Fibroblast of gingiva (primary cell): ENCODE measurements at regions not wholly inside any gene's neighbourhood (a gene's known extent, or its start where the extent isn't known, plus 50 kb on each side); places are given as distances from the start of the nearest gene placed in this dataset.

Experiments used
- DNase-seq: peaks from one replicate; pipeline ENCODE4 v3.0.0-alpha.2; 2011; ENCODE audit warnings: low read depth

DNA sequence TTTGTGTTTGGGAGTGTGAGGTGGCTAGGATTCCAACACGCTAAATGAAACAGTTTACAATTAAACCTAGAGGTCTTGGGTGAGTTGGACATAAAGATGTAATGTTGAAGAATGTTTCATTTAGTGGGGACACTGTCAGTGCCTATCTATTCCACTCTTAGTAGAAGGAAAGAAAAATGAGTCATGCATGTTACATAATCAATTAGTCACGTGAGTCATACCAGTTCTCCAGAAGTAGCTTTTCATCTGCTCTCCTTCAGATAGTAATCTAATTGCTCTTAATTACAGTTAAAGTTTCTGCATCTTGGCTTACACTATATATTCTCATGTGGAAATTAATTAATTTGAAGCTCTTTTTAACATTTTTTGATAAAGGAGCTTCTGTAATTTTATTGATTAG lies 115.7 kb upstream of the P2RY1 start:
- DNase-seq, result peak; percentile 8

DNA sequence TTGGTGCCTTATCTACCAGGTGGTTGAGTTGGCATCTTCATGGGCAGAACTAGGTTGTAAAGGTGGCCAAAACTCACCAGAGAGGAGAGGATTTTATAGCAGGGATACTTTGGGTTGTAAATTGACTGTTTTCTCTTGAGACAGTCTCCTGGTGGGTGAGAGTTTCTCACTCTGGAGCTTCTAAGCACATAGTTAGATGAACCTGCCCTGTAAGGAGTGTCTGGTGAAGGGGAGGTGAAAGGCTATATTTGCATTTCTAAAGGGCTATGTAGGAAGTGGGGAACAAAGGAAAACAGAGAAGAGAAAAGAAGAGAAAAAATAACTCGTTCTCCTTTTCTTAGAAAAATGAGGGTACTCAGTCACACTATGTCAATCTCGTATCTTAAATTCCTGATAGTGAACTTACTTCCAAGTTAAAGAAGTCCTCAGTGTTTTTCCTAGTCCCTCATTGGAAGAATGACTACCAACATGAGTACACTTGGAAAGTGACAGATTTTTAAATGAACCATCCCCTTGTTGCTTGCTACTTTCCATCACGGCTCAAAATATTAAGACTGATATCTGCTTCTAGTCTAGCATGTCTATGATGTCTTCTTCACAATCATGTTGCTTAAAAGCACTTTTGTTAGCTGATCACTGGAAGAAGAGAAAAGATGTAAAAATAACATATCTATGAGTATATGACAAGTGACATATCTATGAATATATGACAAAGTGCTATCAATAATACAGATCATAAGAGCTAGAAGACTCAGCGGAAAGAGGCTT lies 113.8 kb upstream of the P2RY1 start:
- DNase-seq, result no peak

DNA sequence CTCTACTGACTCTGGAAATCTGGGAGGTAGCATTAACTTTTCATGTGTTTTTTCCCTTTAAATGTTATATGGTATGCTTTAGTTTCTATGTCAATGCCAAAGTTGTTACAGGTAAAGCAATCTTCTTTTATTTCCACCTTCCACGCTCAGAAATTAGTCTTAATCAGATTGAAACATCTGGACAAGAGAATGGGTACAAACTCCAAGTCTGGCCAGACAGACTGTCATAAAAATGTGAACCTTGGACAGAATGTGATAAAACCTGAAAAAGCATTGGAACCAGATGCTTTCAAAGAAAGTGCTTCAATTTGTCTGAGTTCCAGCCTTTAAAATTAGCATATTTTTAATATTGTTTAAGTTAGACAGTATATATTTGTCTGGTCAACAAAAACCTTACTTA lies 110.7 kb upstream of the P2RY1 start:
- no peak for DNase-seq

DNA sequence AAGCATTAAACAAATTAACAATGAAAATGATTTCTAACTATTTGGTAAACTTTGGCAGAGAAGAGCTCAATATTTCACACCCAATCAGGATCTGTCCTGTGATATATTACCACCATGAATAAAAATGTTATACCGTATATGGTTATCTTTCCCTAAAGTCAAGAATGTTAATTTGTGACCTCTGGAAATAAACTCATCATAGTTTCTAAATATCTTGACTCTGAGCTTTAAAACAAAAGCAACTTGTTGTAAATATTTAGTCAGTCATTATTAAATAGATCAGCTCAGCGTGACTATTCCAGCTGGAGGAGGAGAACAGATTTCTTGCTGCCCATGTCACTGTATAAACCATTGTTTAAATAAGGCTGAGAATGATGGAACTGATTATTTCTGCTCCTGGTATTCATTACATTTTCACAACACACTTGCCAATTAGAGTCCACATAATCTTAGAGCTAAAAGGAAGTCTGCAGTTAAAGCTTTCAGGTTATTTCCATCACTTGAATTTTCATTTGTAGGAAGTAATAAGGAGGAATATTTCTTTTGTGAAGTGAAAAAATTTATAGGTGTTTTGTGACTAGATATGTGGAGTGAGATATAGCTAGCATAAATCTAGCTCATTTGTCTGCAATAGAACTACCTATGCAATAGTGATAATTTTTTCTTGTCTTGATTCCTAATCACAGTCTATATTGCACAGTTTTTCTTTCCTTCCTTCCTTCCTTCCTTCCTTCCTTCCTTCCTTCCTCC lies 106.5 kb upstream of the P2RY1 start:
- DNase-seq, result peak; percentile 49

DNA sequence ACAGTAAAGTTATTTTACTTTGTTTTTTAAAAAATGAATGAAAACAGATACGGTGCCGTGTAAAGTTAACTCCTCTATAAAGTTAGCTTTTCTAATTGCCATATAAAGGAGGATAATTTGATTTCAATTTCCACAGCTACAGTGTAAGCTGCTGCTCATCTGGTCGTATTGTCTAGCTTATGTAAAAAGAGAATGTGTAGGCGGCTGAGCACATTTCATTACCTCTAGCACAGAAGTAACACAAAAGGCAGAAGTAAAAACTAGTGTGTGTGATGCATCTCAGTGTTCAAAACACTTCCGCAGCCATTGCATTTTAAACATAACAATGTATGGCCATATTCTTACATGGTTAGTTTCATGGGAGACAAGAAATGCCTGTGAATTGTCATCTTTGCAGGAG lies 105.0 kb upstream of the P2RY1 start:
- DNase-seq, result no peak

DNA sequence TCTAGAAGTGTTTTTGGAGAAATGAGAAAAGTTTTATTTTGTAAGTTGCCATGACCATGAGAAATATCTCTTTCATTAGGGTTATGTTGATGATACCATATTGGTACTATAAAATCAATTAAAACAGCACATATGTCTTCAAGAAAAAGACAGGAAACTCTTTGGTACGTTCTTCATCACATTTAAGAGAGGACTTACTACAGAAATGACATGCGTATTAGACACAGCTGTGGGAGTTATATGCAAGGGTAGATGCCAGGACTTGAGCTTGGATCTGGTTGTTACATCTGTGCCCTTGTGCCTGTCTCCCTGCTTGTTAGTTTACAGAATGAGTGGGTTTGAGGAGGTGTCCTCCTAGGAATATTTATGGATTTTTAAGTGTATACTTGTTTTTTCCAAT lies 103.4 kb upstream of the P2RY1 start:
- DNase-seq, result no peak

DNA sequence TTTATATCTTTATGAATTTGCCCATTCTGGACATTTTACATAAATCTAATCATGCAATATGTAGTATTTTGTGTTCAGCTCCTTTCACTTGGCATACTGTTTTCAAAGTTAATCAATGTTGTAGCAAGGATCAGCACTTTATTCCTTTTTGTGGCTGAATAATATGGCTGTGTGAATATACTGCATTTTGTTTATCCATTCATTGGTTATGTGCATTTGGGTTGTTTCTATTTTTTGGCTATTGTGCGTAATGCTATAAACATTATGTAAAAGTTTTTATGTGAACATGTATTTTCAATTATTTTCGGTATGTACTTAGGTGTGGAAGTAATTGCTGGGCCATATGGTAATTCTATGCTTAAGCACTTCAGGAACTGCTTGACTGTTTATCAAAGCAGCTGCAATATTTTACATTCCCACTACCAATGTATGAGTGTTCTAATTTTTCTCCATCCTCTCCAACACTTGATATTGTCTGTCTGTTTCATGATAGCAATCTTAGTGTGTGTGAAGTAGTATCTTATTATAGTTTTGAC lies 101.3 kb upstream of the P2RY1 start:
- DNase-seq, result no peak

DNA sequence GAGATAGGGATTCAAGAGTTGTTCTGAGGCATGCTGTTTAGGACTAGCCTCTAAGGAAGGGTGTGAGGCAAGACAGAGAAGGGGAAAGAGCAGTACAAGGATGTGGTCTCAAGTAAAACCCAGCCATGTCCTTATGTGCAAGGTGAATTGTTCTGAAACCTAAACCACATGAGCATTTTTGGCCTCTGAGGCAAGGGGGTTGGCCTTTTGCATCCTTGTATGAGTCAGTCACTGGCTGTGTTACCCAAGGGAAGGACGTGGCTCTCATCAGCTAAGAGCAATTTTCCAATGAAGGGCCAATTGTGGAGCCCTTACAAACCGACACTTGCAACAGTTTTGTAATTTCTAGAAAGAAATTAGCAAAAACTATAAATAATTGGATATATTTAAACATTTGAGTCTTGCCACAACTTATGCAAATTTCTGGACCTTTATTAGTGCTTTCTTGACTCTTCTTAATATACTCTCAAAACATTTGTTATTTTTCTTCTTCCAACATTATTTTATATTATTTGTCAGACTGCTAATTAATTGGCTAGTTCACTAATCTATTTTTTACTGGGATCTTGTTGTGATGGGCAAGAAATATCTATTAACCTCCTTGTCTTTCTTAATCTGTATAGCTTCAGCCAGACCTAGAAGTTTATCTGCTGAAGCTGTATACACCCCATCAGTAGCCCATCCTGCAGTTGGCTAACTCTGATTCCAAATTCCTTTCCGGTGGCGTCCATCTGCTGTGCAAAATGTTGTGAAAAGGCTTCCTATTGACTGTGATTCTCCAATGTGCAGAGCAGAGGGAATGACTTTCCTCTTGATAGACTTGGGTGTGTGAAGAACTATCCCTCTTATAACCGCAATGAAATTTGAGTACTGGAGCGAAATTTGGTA lies 97.7 kb upstream of the P2RY1 start:
- DNase-seq, result peak; percentile 73

DNA sequence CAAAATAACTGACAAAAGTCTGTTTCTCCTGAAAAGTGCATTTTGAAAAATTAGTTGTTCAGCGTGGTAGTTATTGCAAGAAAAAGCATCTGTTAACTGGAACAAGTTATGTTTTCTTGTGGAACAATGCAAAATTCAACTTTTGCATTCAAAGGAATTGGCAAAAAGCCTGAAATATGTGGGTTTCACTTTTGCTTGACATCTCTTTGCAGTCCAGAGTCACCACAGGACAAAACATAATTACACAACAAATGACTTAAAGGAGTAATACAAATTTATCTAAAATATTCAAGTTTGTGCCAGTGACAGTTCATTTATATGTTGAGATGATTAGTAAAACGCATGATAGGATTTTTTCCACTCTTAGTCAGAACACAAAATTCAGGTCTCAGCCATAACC lies 96.3 kb upstream of the P2RY1 start:
- peak; percentile 56 for DNase-seq

DNA sequence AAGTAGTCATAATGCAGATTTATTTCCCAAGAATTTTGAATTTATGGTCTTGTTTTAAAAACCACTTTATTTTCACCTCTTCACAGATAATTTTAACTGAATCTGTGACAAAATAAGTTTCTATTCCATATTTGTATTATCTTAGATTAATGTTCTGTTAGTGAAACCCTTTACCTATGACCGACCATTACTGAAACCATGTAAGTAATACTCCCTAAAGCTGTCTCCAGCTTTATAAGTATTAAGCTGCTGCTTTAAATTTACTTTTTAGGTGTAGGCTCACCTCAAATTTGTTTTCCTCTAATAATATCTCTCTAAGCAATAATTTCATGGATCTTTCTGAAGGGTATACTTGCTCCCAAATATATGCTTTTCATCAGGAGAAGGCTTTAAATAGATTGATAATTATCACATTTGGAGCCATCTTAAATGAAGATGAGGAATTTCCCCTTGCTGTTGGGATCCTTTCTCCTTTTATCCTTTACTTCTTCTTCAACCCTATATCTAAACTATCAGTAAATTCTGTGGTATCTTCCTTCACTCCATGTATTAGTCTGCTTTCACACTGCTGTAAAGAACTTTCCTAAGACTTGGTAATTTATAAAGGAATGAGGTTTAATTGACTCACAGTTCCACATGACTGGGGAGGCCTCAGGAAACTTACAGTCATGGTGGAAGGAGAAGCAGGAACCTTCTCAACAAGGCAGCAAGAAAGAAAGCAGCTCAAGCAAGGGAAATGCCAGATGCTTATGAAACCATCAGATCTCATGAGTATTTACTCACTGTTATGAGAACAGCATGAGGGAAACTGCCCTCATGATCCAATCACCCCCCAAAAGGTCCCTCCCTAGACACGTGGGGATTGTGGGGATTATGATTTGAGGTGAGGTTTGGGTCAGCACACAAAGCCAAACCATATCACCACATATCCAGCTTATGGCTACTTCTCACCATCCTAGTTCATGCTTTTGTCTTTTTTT lies 92.3 kb upstream of the P2RY1 start:
- DNase-seq, result no peak

DNA sequence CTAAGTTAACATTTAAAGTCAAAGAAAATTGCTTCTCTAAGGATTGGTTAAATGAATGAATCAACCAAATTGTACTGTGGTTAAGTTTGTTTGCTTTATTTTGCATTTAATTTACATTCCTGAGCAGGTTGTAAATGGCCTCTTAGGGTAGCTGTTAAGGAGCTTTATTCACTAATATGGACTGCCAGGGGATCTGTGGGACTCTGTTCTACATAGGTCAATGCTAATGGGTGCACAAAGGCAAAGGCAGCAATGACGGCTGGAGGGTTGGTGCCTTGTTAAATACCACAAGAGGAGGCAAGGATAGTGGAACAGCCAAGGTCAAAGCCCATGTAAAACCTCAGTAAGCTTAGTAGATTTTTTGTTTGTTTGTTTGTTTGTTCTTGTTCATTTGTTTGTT lies 89.3 kb upstream of the P2RY1 start:
- DNase-seq, result no peak

DNA sequence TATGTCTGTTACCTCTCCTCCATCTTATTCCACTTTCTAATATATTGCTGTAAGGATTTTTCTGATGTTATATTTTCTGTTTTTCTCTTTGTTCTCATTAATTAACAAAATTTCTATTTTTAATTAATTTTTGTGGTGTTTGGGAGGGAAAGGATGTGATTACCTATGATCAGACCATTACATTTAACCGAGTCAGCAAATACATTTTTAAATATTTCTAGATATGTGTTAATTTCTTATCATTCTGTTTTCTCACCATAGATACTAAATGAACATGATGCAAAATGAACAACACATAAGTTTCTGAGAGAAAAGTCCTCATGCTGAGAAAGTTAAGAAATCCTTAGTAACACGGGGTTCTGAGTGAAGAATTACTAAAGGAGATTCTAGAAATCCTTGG lies 80.6 kb upstream of the P2RY1 start:
- no peak for DNase-seq

DNA sequence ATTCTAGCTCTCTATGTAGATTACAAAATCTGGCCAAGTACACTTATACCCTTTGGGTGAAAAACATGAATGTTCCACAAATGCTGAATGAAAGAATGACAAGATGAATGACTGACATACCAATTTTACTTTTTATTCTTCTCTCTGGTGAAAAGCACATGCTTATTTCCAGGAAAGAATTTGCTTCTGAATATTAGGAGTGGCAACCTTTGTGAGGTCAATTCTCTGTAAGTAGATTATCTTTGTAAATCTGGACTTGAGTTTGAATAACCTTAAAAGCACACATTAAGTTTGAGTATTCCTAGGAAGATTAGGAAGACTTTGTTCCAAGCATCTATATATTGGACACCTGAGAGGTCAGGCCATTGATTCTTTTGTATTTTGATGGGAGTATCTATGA lies 78.1 kb upstream of the P2RY1 start:
- DNase-seq, result no peak

DNA sequence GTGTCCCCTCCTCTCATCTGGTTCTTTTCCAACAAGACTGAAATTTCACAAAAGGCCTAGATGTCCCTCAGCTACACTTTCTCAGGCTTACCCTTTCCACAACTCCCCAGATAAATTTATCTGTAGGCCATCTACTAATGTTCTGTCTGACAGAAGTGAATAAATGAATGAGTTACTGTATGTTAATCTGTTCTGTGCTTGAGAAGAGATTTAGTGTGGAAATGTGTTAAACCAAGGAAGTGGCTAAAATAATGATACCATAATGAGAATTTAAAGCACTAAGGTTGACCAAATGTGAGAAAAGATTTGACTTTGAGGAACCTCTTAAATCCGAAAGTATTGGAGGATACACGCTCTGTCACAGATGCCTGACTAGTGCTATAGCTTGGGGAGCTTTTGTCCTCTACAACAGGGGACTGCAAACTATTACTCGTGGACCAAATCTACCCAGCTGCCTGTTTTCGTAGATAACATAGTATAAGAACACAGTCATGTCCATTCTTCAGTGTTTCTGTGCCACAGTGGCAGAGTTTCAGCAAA lies 74.8 kb upstream of the P2RY1 start:
- no peak for DNase-seq

DNA sequence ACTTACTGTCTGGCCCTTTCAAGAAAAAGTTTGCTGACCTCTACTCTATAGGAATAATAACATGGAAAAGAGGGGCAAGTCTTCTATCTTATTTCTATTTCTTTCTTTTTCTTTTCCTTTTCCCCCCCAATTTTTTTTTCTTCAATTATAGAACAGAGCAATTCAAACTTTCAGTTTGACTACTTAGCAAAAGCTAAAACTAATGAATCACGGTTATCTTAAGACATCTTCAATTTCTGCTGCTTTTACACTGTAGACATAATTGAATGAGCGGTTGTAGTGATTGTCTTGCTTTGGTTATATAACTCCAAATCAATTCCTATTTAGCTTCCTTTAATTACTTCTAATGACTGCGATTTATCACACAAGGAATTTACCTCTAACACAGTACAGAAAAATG lies 74.3 kb upstream of the P2RY1 start:
- no peak for DNase-seq

DNA sequence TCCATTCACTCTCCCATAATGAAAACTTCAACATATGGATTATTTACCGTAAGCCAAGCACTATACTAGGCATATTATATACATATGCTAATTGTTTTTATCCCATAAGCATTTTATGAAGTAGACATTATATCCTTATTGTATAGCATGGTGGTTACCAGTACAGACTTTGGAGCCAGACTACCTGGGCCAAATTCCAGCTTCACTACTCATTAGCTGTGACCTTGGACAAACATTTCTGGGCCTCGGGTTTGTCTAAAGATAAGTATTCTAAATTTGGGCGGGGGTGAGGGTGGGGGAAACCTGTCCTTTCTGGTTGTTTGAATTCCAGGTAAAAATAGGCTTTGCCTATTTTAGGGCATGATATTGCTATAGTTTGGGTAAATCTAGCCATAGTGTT lies 66.5 kb upstream of the P2RY1 start:
- DNase-seq, result no peak

DNA sequence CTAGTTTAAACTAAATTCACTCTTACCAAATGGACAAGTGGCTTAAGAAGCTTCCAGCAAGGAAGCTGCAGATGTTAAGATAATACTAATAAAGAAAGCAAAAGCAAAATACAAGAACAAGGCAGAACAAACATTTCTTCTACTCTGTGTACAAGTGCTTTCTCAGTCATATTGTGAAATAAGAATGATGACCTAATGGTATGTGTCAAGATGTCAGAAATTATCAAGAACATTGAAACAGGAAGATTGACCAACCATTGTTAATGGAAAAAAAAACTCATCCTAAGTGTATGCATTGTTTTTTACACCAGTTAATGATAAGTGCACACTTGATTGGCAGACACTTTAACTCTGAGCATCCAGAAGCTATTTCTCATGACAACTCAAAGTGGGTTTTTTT lies 65.4 kb upstream of the P2RY1 start:
- peak; percentile 26 for DNase-seq

DNA sequence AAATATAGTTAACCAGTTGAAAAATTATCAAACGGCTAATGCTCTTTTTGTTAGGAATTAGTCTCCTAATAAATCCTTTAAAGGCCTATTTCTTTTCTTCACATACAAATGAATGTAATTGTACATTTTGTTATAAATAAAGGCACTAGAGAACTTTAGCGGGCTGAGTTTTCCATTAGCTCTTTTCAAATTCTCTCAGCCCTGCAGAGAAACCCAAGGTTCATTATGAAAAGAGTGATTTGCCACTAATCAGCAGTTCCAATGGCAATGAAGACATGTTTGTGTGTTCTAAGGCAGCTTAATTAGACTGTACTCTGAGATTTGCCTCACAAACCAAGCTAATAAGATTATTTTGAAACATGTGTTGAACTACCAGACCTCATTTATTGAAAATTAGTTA lies 64.6 kb upstream of the P2RY1 start:
- no peak for DNase-seq

DNA sequence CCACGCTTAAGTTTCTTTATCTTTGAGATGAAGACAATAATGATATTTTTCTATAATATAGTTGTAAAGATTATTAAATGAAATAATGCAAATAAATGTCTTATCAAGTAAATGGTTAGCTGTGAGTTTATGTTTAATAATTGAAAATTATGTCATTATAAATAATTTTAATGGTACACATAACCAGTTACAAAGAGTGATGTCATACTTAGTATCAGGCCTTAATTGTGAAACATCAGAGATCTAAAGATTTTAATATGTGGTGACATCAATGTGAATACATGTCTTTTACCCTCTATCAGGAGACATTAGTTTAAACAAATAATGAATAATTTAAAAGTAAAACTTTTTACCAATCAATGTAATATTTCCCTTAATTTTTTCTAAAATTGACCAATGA lies 63.8 kb upstream of the P2RY1 start:
- no peak for DNase-seq

DNA sequence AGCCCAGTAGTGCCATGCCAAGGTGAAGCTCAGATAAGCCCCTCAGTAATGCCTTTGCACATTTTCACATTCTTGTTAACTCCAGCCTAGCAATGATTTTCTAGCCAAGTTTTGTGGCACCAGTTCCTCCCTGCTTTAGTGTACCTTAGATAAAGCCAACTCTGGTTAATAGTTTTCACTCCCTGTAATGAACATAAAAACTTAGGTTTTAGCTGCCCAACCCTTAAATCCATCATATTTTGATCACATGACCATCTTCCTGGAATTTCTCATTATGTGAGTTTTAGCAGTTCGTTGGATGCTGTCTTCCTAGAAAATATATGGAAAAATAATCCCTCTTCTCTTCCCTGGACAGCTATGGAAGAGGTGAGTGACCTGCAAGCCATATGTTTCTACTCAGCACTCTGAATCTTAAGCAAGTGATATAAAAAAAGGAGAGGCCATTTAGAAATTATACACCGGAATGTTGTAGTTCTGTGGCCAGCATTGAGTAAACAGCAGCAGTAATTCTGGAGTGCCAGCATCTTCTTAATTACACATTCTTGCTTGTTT lies 62.2 kb upstream of the P2RY1 start:
- no peak for DNase-seq

DNA sequence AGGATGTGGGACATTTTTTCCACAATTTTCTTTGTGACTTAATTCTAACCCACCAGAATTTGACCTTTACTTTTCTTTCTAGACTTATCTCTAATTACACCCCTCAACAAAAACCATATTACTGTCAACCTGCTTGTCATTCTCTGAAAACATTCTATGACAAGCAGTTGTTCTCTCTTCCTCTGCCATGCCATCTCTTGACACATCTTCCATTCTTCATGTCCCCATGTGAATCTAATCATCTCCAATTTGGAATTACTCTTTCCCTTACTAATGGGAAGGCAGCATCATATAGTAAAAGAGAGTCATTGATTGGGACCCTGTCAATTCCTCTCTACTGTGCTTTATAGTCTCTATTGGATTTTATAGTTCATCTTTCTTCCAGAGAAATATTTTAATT lies 61.3 kb upstream of the P2RY1 start:
- DNase-seq, result no peak
